ENCODE measurements at regions not wholly inside any gene's neighbourhood (a gene's known extent, or its start where the extent isn't known, plus 50 kb on each side); places are given as distances from the start of the nearest gene placed in this dataset.

- TF ChIP-seq POLR2AphosphoS5 (IDR thresholded peaks at IDR 0.05) (no peak), POLR2A (IDR thresholded peaks at IDR 0.05) (no peak), EP300 (IDR thresholded peaks at IDR 0.05) (no peak)
- TF ChIP-seq, protein P1, sequence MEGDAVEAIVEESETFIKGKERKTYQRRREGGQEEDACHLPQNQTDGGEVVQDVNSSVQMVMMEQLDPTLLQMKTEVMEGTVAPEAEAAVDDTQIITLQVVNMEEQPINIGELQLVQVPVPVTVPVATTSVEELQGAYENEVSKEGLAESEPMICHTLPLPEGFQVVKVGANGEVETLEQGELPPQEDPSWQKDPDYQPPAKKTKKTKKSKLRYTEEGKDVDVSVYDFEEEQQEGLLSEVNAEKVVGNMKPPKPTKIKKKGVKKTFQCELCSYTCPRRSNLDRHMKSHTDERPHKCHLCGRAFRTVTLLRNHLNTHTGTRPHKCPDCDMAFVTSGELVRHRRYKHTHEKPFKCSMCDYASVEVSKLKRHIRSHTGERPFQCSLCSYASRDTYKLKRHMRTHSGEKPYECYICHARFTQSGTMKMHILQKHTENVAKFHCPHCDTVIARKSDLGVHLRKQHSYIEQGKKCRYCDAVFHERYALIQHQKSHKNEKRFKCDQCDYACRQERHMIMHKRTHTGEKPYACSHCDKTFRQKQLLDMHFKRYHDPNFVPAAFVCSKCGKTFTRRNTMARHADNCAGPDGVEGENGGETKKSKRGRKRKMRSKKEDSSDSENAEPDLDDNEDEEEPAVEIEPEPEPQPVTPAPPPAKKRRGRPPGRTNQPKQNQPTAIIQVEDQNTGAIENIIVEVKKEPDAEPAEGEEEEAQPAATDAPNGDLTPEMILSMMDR (IDR thresholded peaks at IDR 0.05), result no peak
Measured at GRCh38 chr3:154642145-154642544, 212.2 kb upstream of the GPR149 start.

Measured in upper lobe of left lung (tissue), 4 donors.